Tibial nerve (tissue), 4 donors: ENCODE measurements at regions not wholly inside any gene's neighbourhood (a gene's known extent, or its start where the extent isn't known, plus 50 kb on each side); places are given as distances from the start of the nearest gene placed in this dataset.

Experiments used
- EP300 ChIP-seq, 2 donors: sonication (generic); formaldehyde crosslinking; IDR thresholded peaks; one replicate each; pipeline ENCODE4 v1.6.1; 2017; ENCODE audit warnings: antibody characterized with exemption in 2 of 2, mild to moderate bottlenecking in 1 of 2
- POLR2A ChIP-seq, 2 donors: fragments of 450-650 bp; IDR thresholded peaks; one replicate each; pipeline ENCODE4 v1.6.1; 2017; ENCODE audit warnings: antibody characterized with exemption in 2 of 2, mild to moderate bottlenecking in 2 of 2, moderate library complexity in 2 of 2
- TF ChIP-seq, protein P1 (sequence below), 5 experiments: fragments of 200-600 bp in 3 of 5; fragments of 450-650 bp in 2 of 5; sonication (generic) in 3 of 5; IDR thresholded peaks; one replicate each; pipeline ENCODE4 v1.5.1; 2016 to 2019; ENCODE audit warnings: antibody characterized with exemption in 5 of 5, mild to moderate bottlenecking in 3 of 5, moderate library complexity in 2 of 5

DNA sequence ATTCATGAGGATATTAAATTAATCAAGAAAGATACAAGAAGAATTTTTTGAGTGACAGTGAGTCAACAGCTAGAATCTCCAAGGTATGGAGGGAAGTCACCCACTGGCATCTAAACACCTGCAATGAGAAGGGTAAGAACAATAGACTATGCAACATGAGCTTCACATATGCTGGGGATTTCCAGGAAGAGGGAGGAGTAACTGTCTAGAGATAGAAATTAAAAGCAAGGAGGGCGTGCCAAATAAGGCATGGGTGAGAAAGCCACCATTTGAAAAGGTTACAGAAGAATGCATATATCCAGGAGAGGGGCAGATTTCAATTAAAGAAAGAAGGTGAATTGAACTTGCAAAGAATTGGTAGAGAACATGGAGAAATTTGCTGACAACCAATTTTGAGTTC is 365.7 kb downstream of the GPR37 start:
- TF ChIP-seq, protein P1, sequence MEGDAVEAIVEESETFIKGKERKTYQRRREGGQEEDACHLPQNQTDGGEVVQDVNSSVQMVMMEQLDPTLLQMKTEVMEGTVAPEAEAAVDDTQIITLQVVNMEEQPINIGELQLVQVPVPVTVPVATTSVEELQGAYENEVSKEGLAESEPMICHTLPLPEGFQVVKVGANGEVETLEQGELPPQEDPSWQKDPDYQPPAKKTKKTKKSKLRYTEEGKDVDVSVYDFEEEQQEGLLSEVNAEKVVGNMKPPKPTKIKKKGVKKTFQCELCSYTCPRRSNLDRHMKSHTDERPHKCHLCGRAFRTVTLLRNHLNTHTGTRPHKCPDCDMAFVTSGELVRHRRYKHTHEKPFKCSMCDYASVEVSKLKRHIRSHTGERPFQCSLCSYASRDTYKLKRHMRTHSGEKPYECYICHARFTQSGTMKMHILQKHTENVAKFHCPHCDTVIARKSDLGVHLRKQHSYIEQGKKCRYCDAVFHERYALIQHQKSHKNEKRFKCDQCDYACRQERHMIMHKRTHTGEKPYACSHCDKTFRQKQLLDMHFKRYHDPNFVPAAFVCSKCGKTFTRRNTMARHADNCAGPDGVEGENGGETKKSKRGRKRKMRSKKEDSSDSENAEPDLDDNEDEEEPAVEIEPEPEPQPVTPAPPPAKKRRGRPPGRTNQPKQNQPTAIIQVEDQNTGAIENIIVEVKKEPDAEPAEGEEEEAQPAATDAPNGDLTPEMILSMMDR (IDR thresholded peaks at IDR 0.05), result no peak
- TF ChIP-seq EP300 (IDR thresholded peaks at IDR 0.05) (no peak), POLR2A (IDR thresholded peaks at IDR 0.05) (no peak)
